ENCODE measurements at regions not wholly inside any gene's neighbourhood (a gene's known extent, or its start where the extent isn't known, plus 50 kb on each side); places are given as distances from the start of the nearest gene placed in this dataset.
"Not testable (repeated sequence)": the region's sequence is repeated elsewhere in the genome, so short reads cannot be mapped to it uniquely, and the experiment has no call there.

GRCh38 chr14:19120383-19120782 lies 153.1 kb downstream of the POTEM start:
- CTCF ChIA-PET; H3K9me2 ChIP-seq; H4K20me1 ChIP-seq (ENCODE audit: insufficient read depth); POLR2A ChIA-PET; H3F3A ChIP-seq (replicated peaks; ENCODE audit: insufficient read depth); H3K9me3 ChIP-seq; H3K36me3 ChIP-seq (replicated peaks in 1 of 2; ENCODE audit: control insufficient read depth in 1 of 2, insufficient read depth in 2 of 2, low read length in 1 of 2); H2AFZ ChIP-seq (ENCODE audit: low read depth); H3K79me2 ChIP-seq (ENCODE audit: insufficient read depth); H3K4me3 ChIP-seq (ENCODE audit: low read depth in 2 of 2, low read length in 1 of 2); H3K9ac ChIP-seq; H3K4me2 ChIP-seq; H3K27ac ChIP-seq (ENCODE audit: low read depth in 2 of 2, low read length in 1 of 2); DNase-seq; H3K4me1 ChIP-seq (ENCODE audit: control insufficient read depth in 1 of 2, insufficient read depth in 2 of 2, low read depth in 1 of 2, low read length in 1 of 2); H3K27me3 ChIP-seq (ENCODE audit: insufficient read depth): not testable (repeated sequence)
- TF ChIP-seq FOSL2 (IDR thresholded peaks at IDR 0.05; ENCODE audit: borderline replicate concordance, low read depth) = 0 out of 2 replicates have a peak, but pooled peaks have one; percentile 4
- no CpG with 5 or more reads among the region's 6 CpGs for WGBS (ENCODE audit: low lambda C conversion rate)

DNA sequence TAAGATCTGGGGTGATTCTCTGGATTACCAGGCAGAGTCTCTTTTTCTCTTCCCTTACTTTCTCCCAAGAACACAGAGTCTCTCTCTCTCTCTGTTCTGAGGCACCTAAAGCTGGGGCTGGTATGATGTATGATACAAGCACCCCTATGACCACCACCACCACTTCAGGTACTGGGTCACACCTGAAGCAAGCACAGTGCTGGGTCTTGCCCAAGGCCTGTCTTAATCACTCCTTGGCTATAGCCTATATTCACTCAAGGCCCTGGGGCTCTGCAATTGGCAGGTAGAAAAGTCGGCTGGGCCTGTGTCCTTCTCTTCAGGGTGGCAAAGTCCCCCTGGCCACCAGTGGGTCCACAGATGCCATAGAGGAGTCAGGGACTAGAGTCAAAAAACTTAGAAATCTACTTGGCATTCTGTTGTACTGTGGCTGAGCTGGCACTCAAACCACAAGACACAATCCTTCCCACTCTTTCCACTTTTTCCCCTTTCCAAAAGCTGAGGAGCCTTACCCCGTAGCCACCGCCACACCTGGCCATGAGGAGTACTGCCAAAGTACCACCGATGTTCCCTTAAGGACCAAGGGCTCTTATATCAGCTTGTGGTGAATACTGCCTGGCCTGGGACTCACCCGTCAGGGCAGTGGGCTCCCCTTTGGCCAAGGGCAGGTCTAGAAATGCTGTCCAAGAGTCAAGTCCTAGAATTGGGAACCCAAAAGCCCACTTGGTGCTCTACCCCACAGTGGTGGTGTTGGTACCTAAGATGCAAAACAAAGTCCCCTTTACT lies 159.2 kb downstream of the POTEM start:
- POLR2A ChIA-PET; H3K36me3 ChIP-seq (replicated peaks in 1 of 2; ENCODE audit: control insufficient read depth in 1 of 2, insufficient read depth in 2 of 2, low read length in 1 of 2); H3K9me2 ChIP-seq; H3K4me1 ChIP-seq (ENCODE audit: control insufficient read depth in 1 of 2, insufficient read depth in 2 of 2, low read depth in 1 of 2, low read length in 1 of 2); DNase-seq; H3K4me2 ChIP-seq; H2AFZ ChIP-seq (ENCODE audit: low read depth); H3K4me3 ChIP-seq (ENCODE audit: low read depth in 2 of 2, low read length in 1 of 2); H3K27ac ChIP-seq (ENCODE audit: low read depth in 2 of 2, low read length in 1 of 2); H3K9ac ChIP-seq; H3K9me3 ChIP-seq; H4K20me1 ChIP-seq (ENCODE audit: insufficient read depth); H3K27me3 ChIP-seq (ENCODE audit: insufficient read depth); H3K79me2 ChIP-seq (ENCODE audit: insufficient read depth); H3F3A ChIP-seq (replicated peaks; ENCODE audit: insufficient read depth); CTCF ChIA-PET: not testable (repeated sequence)
- WGBS (ENCODE audit: low lambda C conversion rate) = 13% methylated on average over 2 of the region's 5 CpGs

GRCh38 chr14:19127664-19128435 lies 160.6 kb downstream of the POTEM start:
- H3K9me2 ChIP-seq; H3K9ac ChIP-seq; H4K20me1 ChIP-seq (ENCODE audit: insufficient read depth); DNase-seq; H3K4me3 ChIP-seq (ENCODE audit: low read depth in 2 of 2, low read length in 1 of 2); H3K79me2 ChIP-seq (ENCODE audit: insufficient read depth); POLR2A ChIA-PET; H3F3A ChIP-seq (replicated peaks; ENCODE audit: insufficient read depth); H3K4me1 ChIP-seq (ENCODE audit: control insufficient read depth in 1 of 2, insufficient read depth in 2 of 2, low read depth in 1 of 2, low read length in 1 of 2); H3K9me3 ChIP-seq; CTCF ChIA-PET; H2AFZ ChIP-seq (ENCODE audit: low read depth); H3K27me3 ChIP-seq (ENCODE audit: insufficient read depth); H3K4me2 ChIP-seq; H3K36me3 ChIP-seq (replicated peaks in 1 of 2; ENCODE audit: control insufficient read depth in 1 of 2, insufficient read depth in 2 of 2, low read length in 1 of 2); H3K27ac ChIP-seq (ENCODE audit: low read depth in 2 of 2, low read length in 1 of 2): not testable (repeated sequence)
- 34% methylated on average over 9 of the region's 10 CpGs for WGBS (ENCODE audit: low lambda C conversion rate)

DNA sequence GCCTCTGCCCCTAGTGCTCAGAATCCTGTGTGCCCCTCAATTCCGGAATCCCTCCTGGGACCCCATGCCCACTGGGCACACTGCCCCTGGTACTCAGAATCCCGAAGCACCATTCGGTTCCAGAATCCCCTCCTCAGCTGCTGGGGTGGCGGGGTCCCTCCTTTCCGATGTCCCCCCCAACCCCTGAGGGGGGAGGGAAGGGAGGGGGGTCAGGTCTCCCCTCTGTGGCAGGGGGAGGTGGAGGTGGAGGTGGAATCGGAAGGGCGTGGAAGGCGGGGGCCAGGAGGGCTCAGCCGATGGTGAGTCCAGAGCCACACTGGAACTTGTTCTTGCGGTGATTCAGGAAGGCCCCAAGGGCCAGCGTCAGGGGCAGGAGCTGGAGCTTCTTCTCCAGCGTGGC lies 164.3 kb downstream of the POTEM start:
- H3K9me2 ChIP-seq; POLR2A ChIA-PET; H3F3A ChIP-seq (replicated peaks; ENCODE audit: insufficient read depth); H3K4me2 ChIP-seq; H2AFZ ChIP-seq (ENCODE audit: low read depth); H3K9me3 ChIP-seq; H4K20me1 ChIP-seq (ENCODE audit: insufficient read depth); H3K27me3 ChIP-seq (ENCODE audit: insufficient read depth); H3K4me1 ChIP-seq (ENCODE audit: control insufficient read depth in 1 of 2, insufficient read depth in 2 of 2, low read depth in 1 of 2, low read length in 1 of 2); H3K79me2 ChIP-seq (ENCODE audit: insufficient read depth); H3K4me3 ChIP-seq (ENCODE audit: low read depth in 2 of 2, low read length in 1 of 2); H3K27ac ChIP-seq (ENCODE audit: low read depth in 2 of 2, low read length in 1 of 2); H3K36me3 ChIP-seq (replicated peaks in 1 of 2; ENCODE audit: control insufficient read depth in 1 of 2, insufficient read depth in 2 of 2, low read length in 1 of 2); H3K9ac ChIP-seq; CTCF ChIA-PET; DNase-seq: not testable (repeated sequence)
- no CpG with 5 or more reads among the region's 12 CpGs for WGBS (ENCODE audit: low lambda C conversion rate)

DNA sequence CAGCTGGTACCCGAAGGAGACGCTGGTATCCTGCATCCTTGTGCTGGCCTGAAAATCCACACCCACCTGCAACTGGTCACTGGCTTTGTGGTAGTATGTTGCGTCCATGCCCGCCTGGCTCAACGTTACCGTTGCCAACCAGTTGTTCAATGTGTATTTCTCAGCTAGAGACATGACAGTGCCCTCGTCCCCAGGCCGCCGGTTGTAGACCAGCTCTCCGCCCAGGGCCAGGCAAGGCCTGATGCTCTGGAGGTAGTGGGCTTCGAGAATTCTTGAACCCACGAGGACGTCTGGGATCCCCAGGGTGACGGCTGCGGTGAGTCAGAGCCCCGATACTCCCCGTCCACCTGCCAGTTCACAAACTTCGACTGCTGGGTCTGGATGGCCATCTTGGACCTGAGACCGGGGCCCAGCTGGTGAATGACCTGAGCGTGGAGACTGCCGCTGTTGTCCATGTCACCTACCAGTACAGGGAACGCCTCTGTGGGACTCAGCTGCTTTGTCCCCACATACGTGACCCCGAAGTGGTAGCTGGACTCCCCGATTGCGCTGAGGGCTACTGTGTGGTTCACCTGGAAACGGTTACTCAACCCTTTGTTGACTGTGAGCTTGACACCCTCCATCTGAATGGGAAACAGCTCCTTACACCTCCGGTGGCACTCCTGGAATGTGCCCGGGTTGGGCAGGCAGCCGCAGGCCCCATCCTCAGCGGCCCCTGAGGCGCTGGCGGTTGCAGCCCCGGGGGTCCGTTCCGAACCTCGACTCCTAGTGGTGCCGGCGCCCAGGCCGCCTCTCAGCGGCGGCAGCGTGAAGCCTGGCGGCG lies 165.0 kb downstream of the POTEM start:
- no CpG with 5 or more reads among the region's 45 CpGs for whole genome bisulfite sequencing (ENCODE audit: low lambda C conversion rate)

DNA sequence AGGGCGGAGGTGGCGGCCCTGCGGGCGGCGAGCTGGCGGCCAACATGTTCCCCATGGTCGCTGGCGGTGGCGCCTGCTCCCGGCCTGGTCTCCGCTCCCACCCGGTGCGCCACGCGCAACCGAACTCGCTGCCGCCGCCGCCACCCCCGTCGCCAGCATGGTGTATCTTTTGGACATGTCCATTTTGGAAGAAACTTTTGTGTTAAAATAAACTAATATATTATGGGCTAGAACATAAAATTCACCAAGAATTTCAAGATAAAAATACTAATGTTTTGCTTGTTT lies 165.5 kb downstream of the POTEM start:
- H3K9me3 ChIP-seq; H3K9ac ChIP-seq; H3K4me1 ChIP-seq (ENCODE audit: control insufficient read depth in 1 of 2, insufficient read depth in 2 of 2, low read depth in 1 of 2, low read length in 1 of 2); H2AFZ ChIP-seq (ENCODE audit: low read depth); H3K4me3 ChIP-seq (ENCODE audit: low read depth in 2 of 2, low read length in 1 of 2); CTCF ChIA-PET; H3K27me3 ChIP-seq (ENCODE audit: insufficient read depth); DNase-seq; H4K20me1 ChIP-seq (ENCODE audit: insufficient read depth); H3K36me3 ChIP-seq (replicated peaks in 1 of 2; ENCODE audit: control insufficient read depth in 1 of 2, insufficient read depth in 2 of 2, low read length in 1 of 2); H3K4me2 ChIP-seq; H3F3A ChIP-seq (replicated peaks; ENCODE audit: insufficient read depth); H3K9me2 ChIP-seq; POLR2A ChIA-PET; H3K27ac ChIP-seq (ENCODE audit: low read depth in 2 of 2, low read length in 1 of 2); H3K79me2 ChIP-seq (ENCODE audit: insufficient read depth): not testable (repeated sequence)
- no CpG with 5 or more reads among the region's 22 CpGs for WGBS (ENCODE audit: low lambda C conversion rate)

More for the DNA sequence above, 165.0 kb downstream of the POTEM start:
- H3K27me3 ChIP-seq (ENCODE audit: insufficient read depth); H3K4me3 ChIP-seq (ENCODE audit: low read depth in 2 of 2, low read length in 1 of 2); POLR2A ChIA-PET; H3F3A ChIP-seq (replicated peaks; ENCODE audit: insufficient read depth); H4K20me1 ChIP-seq (ENCODE audit: insufficient read depth); DNase-seq; H2AFZ ChIP-seq (ENCODE audit: low read depth); H3K9me2 ChIP-seq; H3K27ac ChIP-seq (ENCODE audit: low read depth in 2 of 2, low read length in 1 of 2); H3K79me2 ChIP-seq (ENCODE audit: insufficient read depth); H3K4me2 ChIP-seq; H3K9me3 ChIP-seq; H3K4me1 ChIP-seq (ENCODE audit: control insufficient read depth in 1 of 2, insufficient read depth in 2 of 2, low read depth in 1 of 2, low read length in 1 of 2); CTCF ChIA-PET; H3K9ac ChIP-seq; H3K36me3 ChIP-seq (replicated peaks in 1 of 2; ENCODE audit: control insufficient read depth in 1 of 2, insufficient read depth in 2 of 2, low read length in 1 of 2): not testable (repeated sequence)
